H9 (cell line): ENCODE measurements at regions not wholly inside any gene's neighbourhood (a gene's known extent, or its start where the extent isn't known, plus 50 kb on each side); places are given as distances from the start of the nearest gene placed in this dataset.

Experiments
- DNase-seq: peaks from one replicate; pipeline ENCODE4 v3.0.0-alpha.2; 2017
- H2AFZ ChIP-seq: one replicate; pipeline ENCODE4 v1.6.1; 2013; ENCODE audit warnings: mild to moderate bottlenecking, low read length, control low read depth, moderate library complexity
- H2AK5ac ChIP-seq: 2 replicates; pipeline ENCODE4 v1.6.1; 2013; ENCODE audit warnings: low read length, control low read depth, mixed read lengths; ENCODE audit not compliant: insufficient read length
- H2BK120ac ChIP-seq: one replicate; pipeline ENCODE4 v1.6.1; 2013; ENCODE audit warnings: low read depth, mild to moderate bottlenecking, low read length, control low read depth, inconsistent platforms; ENCODE audit not compliant: poor library complexity, severe bottlenecking
- H2BK12ac ChIP-seq: 2 replicates; pipeline ENCODE4 v1.6.1; 2013; ENCODE audit warnings: low read length, control low read depth, mixed read lengths, low read depth; ENCODE audit not compliant: insufficient read length
- H2BK15ac ChIP-seq: 2 replicates; pipeline ENCODE4 v1.6.1; 2013; ENCODE audit warnings: low read depth, low read length, control low read depth
- H2BK20ac ChIP-seq: one replicate; pipeline ENCODE4 v1.6.1; 2013; ENCODE audit warnings: low read depth, mild to moderate bottlenecking, low read length, control low read depth, inconsistent platforms; ENCODE audit not compliant: poor library complexity, severe bottlenecking
- H2BK5ac ChIP-seq: 2 replicates; pipeline ENCODE4 v1.6.1; 2013; ENCODE audit warnings: low read length, control low read depth, mixed read lengths; ENCODE audit not compliant: insufficient read length
- H3K14ac ChIP-seq: 2 replicates; pipeline ENCODE4 v1.6.1; 2013; ENCODE audit warnings: low read length, control low read depth; ENCODE audit not compliant: insufficient read depth
- H3K18ac ChIP-seq: 2 replicates; pipeline ENCODE4 v1.6.1; 2013; ENCODE audit warnings: low read depth, mild to moderate bottlenecking, mixed read lengths, low read length, control low read depth; ENCODE audit not compliant: insufficient read length
- H3K23ac ChIP-seq: 2 replicates; pipeline ENCODE4 v1.6.1; 2013; ENCODE audit warnings: low read length, control low read depth, mixed read lengths, low read depth; ENCODE audit not compliant: insufficient read length
- H3K23me2 ChIP-seq: 2 replicates; pipeline ENCODE4 v1.6.1; 2013; ENCODE audit warnings: low read depth, mild to moderate bottlenecking, mixed read lengths, low read length, control low read depth; ENCODE audit not compliant: insufficient read length, poor library complexity, severe bottlenecking
- H3K27ac ChIP-seq: 2 replicates; pipeline ENCODE4 v1.5.1; 2013; ENCODE audit warnings: low read length, control low read depth, mixed read lengths, low read depth; ENCODE audit not compliant: insufficient read length
- H3K27me3 ChIP-seq: 2 replicates; pipeline ENCODE4 v1.6.1; 2013; ENCODE audit warnings: low read length, control low read depth, inconsistent platforms; ENCODE audit not compliant: insufficient read depth
- H3K4ac ChIP-seq: 2 replicates; pipeline ENCODE4 v1.6.1; 2013; ENCODE audit warnings: low read depth, mild to moderate bottlenecking, control low read depth, inconsistent platforms, low read length, moderate library complexity
- H3K4me1 ChIP-seq: 2 replicates; pipeline ENCODE4 v1.6.1; 2013; ENCODE audit warnings: low read length, control low read depth, inconsistent platforms; ENCODE audit not compliant: insufficient read depth
- H3K4me2 ChIP-seq: 2 replicates; pipeline ENCODE4 v1.6.1; 2013; ENCODE audit warnings: low read length, control low read depth, mixed read lengths; ENCODE audit not compliant: insufficient read length, insufficient read depth
- H3K56ac ChIP-seq: 2 replicates; pipeline ENCODE4 v1.6.1; 2013; ENCODE audit warnings: low read depth, mild to moderate bottlenecking, mixed read lengths, low read length, control low read depth; ENCODE audit not compliant: insufficient read length
- H3K79me1 ChIP-seq: 2 replicates; pipeline ENCODE4 v1.6.1; 2013; ENCODE audit warnings: low read depth, mild to moderate bottlenecking, moderate library complexity, low read length, control low read depth, inconsistent platforms; ENCODE audit not compliant: insufficient read depth, poor library complexity, severe bottlenecking
- H3K79me2 ChIP-seq: 2 replicates; pipeline ENCODE4 v1.6.1; 2013; ENCODE audit warnings: low read length, control low read depth, inconsistent platforms; ENCODE audit not compliant: insufficient read depth
- H3K9ac ChIP-seq: 2 replicates; pipeline ENCODE4 v1.6.1; 2013; ENCODE audit warnings: low read length, control low read depth, mixed read lengths; ENCODE audit not compliant: insufficient read length; ENCODE audit errors: extremely low read depth
- H3K9me3 ChIP-seq: one replicate; pipeline ENCODE4 v1.6.1; 2013; ENCODE audit warnings: low read depth, low read length, inconsistent platforms; ENCODE audit not compliant: control insufficient read depth
- H3T11ph ChIP-seq: one replicate; pipeline ENCODE4 v1.6.1; 2013; ENCODE audit warnings: mild to moderate bottlenecking, low read length, control low read depth, inconsistent platforms
- H4K20me1 ChIP-seq: one replicate; pipeline ENCODE4 v1.6.1; 2013; ENCODE audit not compliant: control insufficient read depth, insufficient read length, insufficient read depth
- H4K5ac ChIP-seq: 2 replicates; pipeline ENCODE4 v1.6.1; 2013; ENCODE audit warnings: low read depth, mild to moderate bottlenecking, mixed read lengths, low read length, control low read depth; ENCODE audit not compliant: insufficient read length
- H4K8ac ChIP-seq: replicated peaks from 2 replicates; pipeline ENCODE4 v1.6.1; 2013; ENCODE audit warnings: low read length, control low read depth, mixed read lengths, low read depth; ENCODE audit not compliant: insufficient read length
- H4K91ac ChIP-seq: 2 replicates; pipeline ENCODE4 v1.6.1; 2013; ENCODE audit warnings: low read depth, mild to moderate bottlenecking, moderate library complexity, mixed read lengths, low read length, control low read depth; ENCODE audit not compliant: insufficient read length
- H3K27ac Mint-ChIP-seq, 3 experiments: 2 replicates in 2 of 3; 3 replicates in 1 of 3; pipeline ENCODE4 v1.8.0; 2020 to 2021; ENCODE audit warnings: mixed read lengths in 3 of 3, mild to moderate bottlenecking in 1 of 3, moderate library complexity in 1 of 3
- H3K27me3 Mint-ChIP-seq: 2 replicates; pipeline ENCODE4 v1.8.0; 2021; ENCODE audit warnings: low read depth, mild to moderate bottlenecking, moderate library complexity, mixed read lengths
- H3K36me3 Mint-ChIP-seq, 3 experiments: 2 replicates in 2 of 3; 3 replicates in 1 of 3; pipeline ENCODE4 v1.8.0; 2020 to 2021; ENCODE audit warnings: low read depth in 3 of 3, mixed read lengths in 3 of 3; ENCODE audit not compliant: insufficient read depth in 1 of 3
- H3K4me1 Mint-ChIP-seq, 2 experiments: 2 replicates each; pipeline ENCODE4 v1.8.0; 2020; ENCODE audit warnings: mixed read lengths in 2 of 2
- H3K4me3 Mint-ChIP-seq, 2 experiments: 2 replicates in 1 of 2; 3 replicates in 1 of 2; pipeline ENCODE4 v1.8.0; 2020 to 2021; ENCODE audit warnings: mild to moderate bottlenecking in 2 of 2, mixed read lengths in 2 of 2, moderate library complexity in 1 of 2
- H3K9me3 Mint-ChIP-seq, 2 experiments: 2 replicates in 1 of 2; 3 replicates in 1 of 2; pipeline ENCODE4 v1.8.0; 2020; ENCODE audit warnings: mild to moderate bottlenecking in 2 of 2, mixed read lengths in 2 of 2, moderate library complexity in 1 of 2
- CTCF ChIP-seq: fragments of 200-600 bp; sonication (generic); conservative IDR thresholded peaks from 3 replicates; pipeline ENCODE4 v1.8.0; 2021; ENCODE audit warnings: antibody characterized with exemption, mild to moderate bottlenecking
- WGBS: extraction: QIAGEN DNeasy Blood & Tissue Kit; methylation state at CpG from one replicate; pipeline ENCODE4 v1.1.7; 2013; ENCODE audit warnings: missing lambda C conversion rate, low lambda C conversion rate, mixed read lengths; ENCODE audit not compliant: insufficient read length; ENCODE audit errors: extremely low coverage; 5-methylcytosine and 5-hydroxymethylcytosine counted together

GRCh38 chr4:128718768-128719167 is 90.7 kb upstream of the JADE1 start:
- peaks cover 0 to 5% (median 4%) of the 10 kb centered on the region in 3 experiments; a peak in 3 of 7 replicates for H3K36me3 Mint-ChIP-seq
- no peak overlapping the region for H2AK5ac ChIP-seq
- no peak overlapping the region for H2BK15ac ChIP-seq
- no peak overlapping the region for H3K27ac Mint-ChIP-seq
- no peak overlapping the region for H2BK5ac ChIP-seq
- H3K18ac ChIP-seq = no peak overlapping the region
- H3K4me1 ChIP-seq = 0 out of 2 replicates have a peak, but pooled peaks cover 3% of the 10 kb centered on the region
- DNase-seq = no peak
- H3K4ac ChIP-seq = no peak overlapping the region
- no peak overlapping the region for H4K8ac ChIP-seq
- no peaks in the 10 kb centered on the region for H3K23me2 ChIP-seq
- H3K79me2 ChIP-seq = no peaks in the 10 kb centered on the region
- no peaks in the 10 kb centered on the region for H3K27me3 ChIP-seq
- WGBS = no CpG with 5 or more reads among the region's 1 CpG
- H3K79me1 ChIP-seq = no peaks in the 10 kb centered on the region
- H2AFZ ChIP-seq = no peak overlapping the region
- H3K4me1 Mint-ChIP-seq = peaks cover 13 to 17% of the 10 kb centered on the region in 2 experiments
- H4K20me1 ChIP-seq = no peaks in the 10 kb centered on the region
- no peak for TF ChIP-seq CTCF
- H3K56ac ChIP-seq = no peak overlapping the region
- no peaks in the 10 kb centered on the region for H3K9me3 ChIP-seq
- no peak overlapping the region for H3K9ac ChIP-seq
- no peak overlapping the region for H4K91ac ChIP-seq
- H2BK120ac ChIP-seq = no peak overlapping the region
- peaks cover 0 to 3% of the 10 kb centered on the region in 2 experiments; a peak in 3 of 5 replicates for H3K9me3 Mint-ChIP-seq
- no peak overlapping the region for H2BK12ac ChIP-seq
- H3K4me2 ChIP-seq = no peak overlapping the region
- H3T11ph ChIP-seq = no peak overlapping the region
- H2BK20ac ChIP-seq = no peak overlapping the region
- no peak overlapping the region for H3K4me3 Mint-ChIP-seq
- H3K23ac ChIP-seq = no peak overlapping the region
- no peak overlapping the region for H3K14ac ChIP-seq
- H3K27ac ChIP-seq = no peak overlapping the region
- H4K5ac ChIP-seq = no peak overlapping the region
- H3K27me3 Mint-ChIP-seq = no peaks in the 10 kb centered on the region
